ENCODE measurements at regions not wholly inside any gene's neighbourhood (a gene's known extent, or its start where the extent isn't known, plus 50 kb on each side); places are given as distances from the start of the nearest gene placed in this dataset.

- no peak overlapping the region for H3K4me3 Mint-ChIP-seq
- TF ChIP-seq CTCF (IDR thresholded peaks at IDR 0.05; ENCODE audit: unreplicated experiment in 3 of 3), result peak; percentile 41 to 62 (median 48)
- no peak overlapping the region for H3K27ac Mint-ChIP-seq
- H3K9me3 Mint-ChIP-seq, result no peaks in the 10 kb centered on the region
- H3K36me3 Mint-ChIP-seq (ENCODE audit: low read depth), result no peaks in the 10 kb centered on the region
- peaks cover 4% of the 10 kb centered on the region for H3K27me3 Mint-ChIP-seq (ENCODE audit: low read depth)
- H3K4me1 Mint-ChIP-seq, result no peaks in the 10 kb centered on the region
These were observed 267.9 kb upstream of the PDE4D start for GRCh38 chr5:60161340-60161934.

GRCh38 chr5:60149081-60149480 lies 255.6 kb upstream of the PDE4D start:
- Mint-ChIP-seq H3K4me3 (no peak overlapping the region), H3K27me3 (ENCODE audit: low read depth) (no peaks in the 10 kb centered on the region), H3K27ac (no peak overlapping the region), H3K4me1 (no peaks in the 10 kb centered on the region), H3K36me3 (ENCODE audit: low read depth) (no peaks in the 10 kb centered on the region), H3K9me3 (peaks cover 2% of the 10 kb centered on the region)
- TF ChIP-seq CTCF (IDR thresholded peaks at IDR 0.05; ENCODE audit: unreplicated experiment in 3 of 3), result no peak

- Mint-ChIP-seq H3K27me3 (ENCODE audit: low read depth) (no peaks in the 10 kb centered on the region), H3K27ac (no peak overlapping the region), H3K4me3 (no peak overlapping the region), H3K4me1 (no peaks in the 10 kb centered on the region), H3K36me3 (ENCODE audit: low read depth) (no peaks in the 10 kb centered on the region), H3K9me3 (peaks cover 2% of the 10 kb centered on the region)
- no peak for TF ChIP-seq CTCF (IDR thresholded peaks at IDR 0.05; ENCODE audit: unreplicated experiment in 3 of 3)
These were observed 254.8 kb upstream of the PDE4D start for GRCh38 chr5:60148366-60148765.

- no peaks in the 10 kb centered on the region for H3K4me1 Mint-ChIP-seq
- H3K27ac Mint-ChIP-seq, result no peak overlapping the region
- peaks cover 2% of the 10 kb centered on the region for H3K9me3 Mint-ChIP-seq
- TF ChIP-seq CTCF (IDR thresholded peaks at IDR 0.05; ENCODE audit: unreplicated experiment in 3 of 3), result no peak
- no peaks in the 10 kb centered on the region for H3K36me3 Mint-ChIP-seq (ENCODE audit: low read depth)
- H3K4me3 Mint-ChIP-seq, result no peak overlapping the region
- H3K27me3 Mint-ChIP-seq (ENCODE audit: low read depth), result no peaks in the 10 kb centered on the region
These were observed 254.3 kb upstream of the PDE4D start for GRCh38 chr5:60147791-60148190.

GRCh38 chr5:60143942-60144549 lies 250.5 kb upstream of the PDE4D start:
- Mint-ChIP-seq H3K4me3 (no peak overlapping the region), H3K36me3 (ENCODE audit: low read depth) (no peaks in the 10 kb centered on the region), H3K4me1 (peaks cover 5% of the 10 kb centered on the region), H3K27me3 (ENCODE audit: low read depth) (no peaks in the 10 kb centered on the region), H3K9me3 (peaks cover 1% of the 10 kb centered on the region), H3K27ac (no peak overlapping the region)
- no peak for TF ChIP-seq CTCF (IDR thresholded peaks at IDR 0.05; ENCODE audit: unreplicated experiment in 3 of 3)

- Mint-ChIP-seq H3K36me3 (ENCODE audit: low read depth) (no peaks in the 10 kb centered on the region), H3K9me3 (no peaks in the 10 kb centered on the region), H3K4me3 (no peak overlapping the region), H3K27ac (no peak overlapping the region), H3K4me1 (peaks cover 5% of the 10 kb centered on the region), H3K27me3 (ENCODE audit: low read depth) (no peaks in the 10 kb centered on the region)
- no peak for TF ChIP-seq CTCF (IDR thresholded peaks at IDR 0.05; ENCODE audit: unreplicated experiment in 3 of 3)
These were observed 247.6 kb upstream of the PDE4D start for GRCh38 chr5:60141119-60141518.
